Glomerular visceral epithelial cell (primary cell): ENCODE measurements at regions not wholly inside any gene's neighbourhood (a gene's known extent, or its start where the extent isn't known, plus 50 kb on each side); places are given as distances from the start of the nearest gene placed in this dataset.
"Not testable (repeated sequence)": the region's sequence is repeated elsewhere in the genome, so short reads cannot be mapped to it uniquely, and the experiment has no call there.

Source experiments
- DNase-seq: peaks from one replicate; pipeline ENCODE4 v3.0.0-alpha.2; 2016; ENCODE audit errors: extremely low spot score

GRCh38 chrX:139026811-139027210 lies 315.3 kb upstream of the FGF13 start:
- DNase-seq, result no peak

- DNase-seq, result no peak
Observed at GRCh38 chrX:139026406-139026805, 314.9 kb upstream of the FGF13 start.

GRCh38 chrX:139025816-139026215 lies 314.3 kb upstream of the FGF13 start:
- no peak for DNase-seq

- DNase-seq, result no peak
Observed at GRCh38 chrX:139023531-139023930, 312.0 kb upstream of the FGF13 start.

- DNase-seq, result no peak
Observed at GRCh38 chrX:139020801-139021200, 309.3 kb upstream of the FGF13 start.

GRCh38 chrX:139018436-139018835 lies 306.9 kb upstream of the FGF13 start:
- no peak for DNase-seq

GRCh38 chrX:139015627-139016026 lies 304.1 kb upstream of the FGF13 start:
- no peak for DNase-seq

- DNase-seq, result no peak
Observed at GRCh38 chrX:139008185-139008584, 296.7 kb upstream of the FGF13 start.

- not testable (repeated sequence) for DNase-seq
Observed at GRCh38 chrX:139003856-139004527, 292.5 kb upstream of the FGF13 start.

GRCh38 chrX:139002319-139002718 lies 290.8 kb upstream of the FGF13 start:
- DNase-seq, result no peak

- no peak for DNase-seq
Observed at GRCh38 chrX:138996268-138996667, 284.8 kb upstream of the FGF13 start.

- no peak for DNase-seq
Observed at GRCh38 chrX:138995458-138995857, 283.9 kb upstream of the FGF13 start.

- DNase-seq, result not testable (repeated sequence)
Observed at GRCh38 chrX:138990425-138990824, 278.9 kb upstream of the FGF13 start.

GRCh38 chrX:138986866-138987265 lies 275.3 kb upstream of the FGF13 start:
- DNase-seq, result no peak

GRCh38 chrX:138986235-138986634 lies 274.7 kb upstream of the FGF13 start:
- no peak for DNase-seq

GRCh38 chrX:138982365-138982764 lies 270.8 kb upstream of the FGF13 start:
- no peak for DNase-seq

- DNase-seq, result no peak
Observed at GRCh38 chrX:138964501-138964900, 253.0 kb upstream of the FGF13 start.

- DNase-seq, result not testable (repeated sequence)
Observed at GRCh38 chrX:138962419-138962818, 250.9 kb upstream of the FGF13 start.

- no peak for DNase-seq
Observed at GRCh38 chrX:138954976-138955375, 243.5 kb upstream of the FGF13 start.

GRCh38 chrX:138946926-138947325 lies 235.4 kb upstream of the FGF13 start:
- no peak for DNase-seq

- DNase-seq, result no peak
Observed at GRCh38 chrX:138945219-138945618, 233.7 kb upstream of the FGF13 start.

- no peak for DNase-seq
Observed at GRCh38 chrX:138939038-138939437, 227.5 kb upstream of the FGF13 start.

- no peak for DNase-seq
Observed at GRCh38 chrX:138938003-138938402, 226.5 kb upstream of the FGF13 start.

- no peak for DNase-seq
Observed at GRCh38 chrX:138931212-138931611, 219.7 kb upstream of the FGF13 start.
